Glomerular visceral epithelial cell (primary cell): ENCODE measurements at regions not wholly inside any gene's neighbourhood (a gene's known extent, or its start where the extent isn't known, plus 50 kb on each side); places are given as distances from the start of the nearest gene placed in this dataset.
A peak's percentile ranks its signal among the peaks of the same experiment; 100 is the strongest.

Experiments used
- DNase-seq: peaks from one replicate; pipeline ENCODE4 v3.0.0-alpha.2; 2016; ENCODE audit errors: extremely low spot score

GRCh38 chr13:105611424-105611823 lies 924.0 kb downstream of the EFNB2 start:
- DNase-seq, result peak; percentile 56

GRCh38 chr13:105608104-105608503 lies 927.4 kb downstream of the EFNB2 start:
- DNase-seq, result peak; percentile 14

- DNase-seq, result no peak
Observed at GRCh38 chr13:105607426-105607825, 928.0 kb downstream of the EFNB2 start.

- no peak for DNase-seq
Observed at GRCh38 chr13:105607016-105607415, 928.4 kb downstream of the EFNB2 start.

GRCh38 chr13:105602956-105603670 lies 932.3 kb downstream of the EFNB2 start:
- no peak for DNase-seq

- DNase-seq, result no peak
Observed at GRCh38 chr13:105599477-105600037, 935.9 kb downstream of the EFNB2 start.

GRCh38 chr13:105598529-105598928 lies 936.9 kb downstream of the EFNB2 start:
- DNase-seq, result peak; percentile 3

- no peak for DNase-seq
Observed at GRCh38 chr13:105597573-105597972, 937.9 kb downstream of the EFNB2 start.

GRCh38 chr13:105595471-105595870 lies 940.0 kb downstream of the EFNB2 start:
- DNase-seq, result no peak

- no peak for DNase-seq
Observed at GRCh38 chr13:105591277-105591676, 944.2 kb downstream of the EFNB2 start.

- peak; percentile 73 for DNase-seq
Observed at GRCh38 chr13:105587786-105588185, 947.7 kb downstream of the EFNB2 start.

- DNase-seq, result no peak
Observed at GRCh38 chr13:105579821-105580710, 955.4 kb downstream of the EFNB2 start.

- no peak for DNase-seq
Observed at GRCh38 chr13:105573136-105573535, 962.3 kb downstream of the EFNB2 start.

GRCh38 chr13:105572401-105572800 lies 963.1 kb downstream of the EFNB2 start:
- DNase-seq, result no peak

GRCh38 chr13:105569816-105570215 lies 965.6 kb downstream of the EFNB2 start:
- no peak for DNase-seq

GRCh38 chr13:105567951-105568525 lies 967.4 kb downstream of the EFNB2 start:
- no peak for DNase-seq

GRCh38 chr13:105565136-105565727 lies 970.2 kb downstream of the EFNB2 start:
- DNase-seq, result no peak

- no peak for DNase-seq
Observed at GRCh38 chr13:105552078-105552477, 983.4 kb downstream of the EFNB2 start.

GRCh38 chr13:105547851-105548250 lies 987.6 kb downstream of the EFNB2 start:
- DNase-seq, result no peak

GRCh38 chr13:105545811-105546210 lies 989.7 kb downstream of the EFNB2 start:
- DNase-seq, result no peak

- DNase-seq, result no peak
Observed at GRCh38 chr13:105543742-105544141, 991.7 kb downstream of the EFNB2 start.

- DNase-seq, result no peak
Observed at GRCh38 chr13:105541565-105541964, 993.9 kb downstream of the EFNB2 start.
